ENCODE measurements at regions not wholly inside any gene's neighbourhood (a gene's known extent, or its start where the extent isn't known, plus 50 kb on each side); places are given as distances from the start of the nearest gene placed in this dataset.
"Not testable (repeated sequence)": the region's sequence is repeated elsewhere in the genome, so short reads cannot be mapped to it uniquely, and the experiment has no call there.

GRCh38 chr9:115414561-115414960, 296.6 kb upstream of the TNC start:
- H3K4me1 ChIP-seq (replicated peaks in 1 of 2): no peaks in the 10 kb centered on the region
- WGBS, 10 experiments: 93 to 100% (median 100%) methylated on average over 1 of the region's 1 CpG; no CpG with 5 or more reads in 3 of the 10 experiments
- no peak overlapping the region for H3K27ac ChIP-seq
- H3K4me3 ChIP-seq: no peak overlapping the region
- in situ Hi-C loops (cut with MboI; ENCODE audit: low pct_unique_long_range_greater_than_20kb in 2 of 9, low sequenced_read_pairs in 9 of 9, unreplicated experiment in 9 of 9): no loop called here
- ATAC-seq (replicated peaks in 6 of 8): no peak

GRCh38 chr9:115415450-115415849, 297.5 kb upstream of the TNC start:
- no peaks in the 10 kb centered on the region for H3K4me1 ChIP-seq (replicated peaks in 1 of 2)
- no peak overlapping the region for H3K4me3 ChIP-seq
- ATAC-seq (replicated peaks in 6 of 8): peak in 1 of 8 experiments; percentile 40
- no peak overlapping the region for H3K27ac ChIP-seq
- in situ Hi-C loops (cut with MboI; ENCODE audit: low pct_unique_long_range_greater_than_20kb in 2 of 9, low sequenced_read_pairs in 9 of 9, unreplicated experiment in 9 of 9): no loop called here
- WGBS, 10 experiments: 8 to 80% (median 69%) methylated on average over 1 to 3 of the region's 3 CpGs; no CpG with 5 or more reads in 4 of the 10 experiments

GRCh38 chr9:115416299-115416698, 298.3 kb upstream of the TNC start:
- WGBS, 10 experiments: 92% methylated on average over 2 of the region's 2 CpGs; no CpG with 5 or more reads in 9 of the 10 experiments
- Histone ChIP-seq H3K4me1 (replicated peaks in 1 of 2) (no peaks in the 10 kb centered on the region), H3K27ac (no peak overlapping the region), H3K4me3 (no peak overlapping the region)
- in situ Hi-C loops (cut with MboI; ENCODE audit: low pct_unique_long_range_greater_than_20kb in 2 of 9, low sequenced_read_pairs in 9 of 9, unreplicated experiment in 9 of 9): no loop called here
- no peak for ATAC-seq (replicated peaks in 6 of 8)

GRCh38 chr9:115418181-115418580, 300.2 kb upstream of the TNC start:
- WGBS, 10 experiments: 40% methylated on average over 1 of the region's 1 CpG; no CpG with 5 or more reads in 8 of the 10 experiments
- H3K4me3 ChIP-seq; H3K4me1 ChIP-seq (replicated peaks in 1 of 2); H3K27ac ChIP-seq; in situ Hi-C loops (cut with MboI; ENCODE audit: low pct_unique_long_range_greater_than_20kb in 2 of 9, low sequenced_read_pairs in 9 of 9, unreplicated experiment in 9 of 9); ATAC-seq (replicated peaks in 6 of 8): not testable (repeated sequence)

GRCh38 chr9:115422932-115423440, 305.0 kb upstream of the TNC start:
- whole genome bisulfite sequencing, 10 experiments: 62 to 100% (median 80%) methylated on average over 1 to 5 of the region's 6 CpGs; no CpG with 5 or more reads in 3 of the 10 experiments

GRCh38 chr9:115423646-115424045, 305.7 kb upstream of the TNC start:
- H3K4me3 ChIP-seq: no peak overlapping the region
- in situ Hi-C loops (cut with MboI; ENCODE audit: low pct_unique_long_range_greater_than_20kb in 2 of 9, low sequenced_read_pairs in 9 of 9, unreplicated experiment in 9 of 9): no loop called here
- no peaks in the 10 kb centered on the region for H3K4me1 ChIP-seq (replicated peaks in 1 of 2)
- no peak for ATAC-seq (replicated peaks in 6 of 8)
- no peak overlapping the region for H3K27ac ChIP-seq
- 50 to 97% (median 67%) methylated on average over 1 to 3 of the region's 3 CpGs; no CpG with 5 or more reads in 1 of the 10 experiments for WGBS, 10 experiments

More at GRCh38 chr9:115422932-115423440, 305.0 kb upstream of the TNC start:
- no peak overlapping the region for H3K4me3 ChIP-seq
- in situ Hi-C loops (cut with MboI; ENCODE audit: low pct_unique_long_range_greater_than_20kb in 2 of 9, low sequenced_read_pairs in 9 of 9, unreplicated experiment in 9 of 9): no loop called here
- no peaks in the 10 kb centered on the region for H3K4me1 ChIP-seq (replicated peaks in 1 of 2)
- no peak for ATAC-seq (replicated peaks in 6 of 8)
- no peak overlapping the region for H3K27ac ChIP-seq

GRCh38 chr9:115425601-115426000, 307.6 kb upstream of the TNC start:
- in situ Hi-C loops (cut with MboI; ENCODE audit: low pct_unique_long_range_greater_than_20kb in 2 of 9, low sequenced_read_pairs in 9 of 9, unreplicated experiment in 9 of 9): no loop called here
- Histone ChIP-seq H3K27ac (no peak overlapping the region), H3K4me1 (replicated peaks in 1 of 2) (no peaks in the 10 kb centered on the region), H3K4me3 (no peak overlapping the region)
- no peak for ATAC-seq (replicated peaks in 6 of 8)

GRCh38 chr9:115437418-115437817, 319.5 kb upstream of the TNC start:
- ATAC-seq (replicated peaks in 6 of 8): no peak
- H3K4me1 ChIP-seq (replicated peaks in 1 of 2): no peaks in the 10 kb centered on the region
- H3K4me3 ChIP-seq: no peak overlapping the region
- no peak overlapping the region for H3K27ac ChIP-seq
- 0 to 91% (median 86%) methylated on average over 1 to 2 of the region's 2 CpGs; no CpG with 5 or more reads in 1 of the 10 experiments for whole genome bisulfite sequencing, 10 experiments
- in situ Hi-C loops (cut with MboI; ENCODE audit: low pct_unique_long_range_greater_than_20kb in 2 of 9, low sequenced_read_pairs in 9 of 9, unreplicated experiment in 9 of 9): no loop called here

GRCh38 chr9:115439641-115440040, 321.7 kb upstream of the TNC start:
- peaks cover 0 to under 1% of the 10 kb centered on the region in 2 donors for H3K4me1 ChIP-seq (replicated peaks in 1 of 2)
- no peak for ATAC-seq (replicated peaks in 6 of 8)
- 49 to 86% (median 72%) methylated on average over 4 to 6 of the region's 6 CpGs; no CpG with 5 or more reads in 1 of the 10 experiments for WGBS, 10 experiments
- H3K4me3 ChIP-seq: no peak overlapping the region
- in situ Hi-C loops (cut with MboI; ENCODE audit: low pct_unique_long_range_greater_than_20kb in 2 of 9, low sequenced_read_pairs in 9 of 9, unreplicated experiment in 9 of 9): no loop called here
- no peak overlapping the region for H3K27ac ChIP-seq

- WGBS, 10 experiments: 22 to 100% (median 85%) methylated on average over 1 to 4 of the region's 4 CpGs; no CpG with 5 or more reads in 1 of the 10 experiments
- ATAC-seq (replicated peaks in 6 of 8): no peak
- no peak overlapping the region for H3K27ac ChIP-seq
- in situ Hi-C loops (cut with MboI; ENCODE audit: low pct_unique_long_range_greater_than_20kb in 2 of 9, low sequenced_read_pairs in 9 of 9, unreplicated experiment in 9 of 9): no loop called here
- H3K4me3 ChIP-seq: no peak overlapping the region
- peaks cover 0 to 14% of the 10 kb centered on the region in 2 donors for H3K4me1 ChIP-seq (replicated peaks in 1 of 2)
Observed at GRCh38 chr9:115442054-115442453, 324.1 kb upstream of the TNC start.

- Histone ChIP-seq H3K4me3 (no peak overlapping the region), H3K27ac (no peak overlapping the region), H3K4me1 (replicated peaks in 1 of 2) (peaks cover 0 to 14% of the 10 kb centered on the region in 2 donors)
- 80 to 100% (median 94%) methylated on average over 1 to 2 of the region's 2 CpGs; no CpG with 5 or more reads in 2 of the 10 experiments for WGBS, 10 experiments
- in situ Hi-C loops (cut with MboI; ENCODE audit: low pct_unique_long_range_greater_than_20kb in 2 of 9, low sequenced_read_pairs in 9 of 9, unreplicated experiment in 9 of 9): no loop called here
- no peak for ATAC-seq (replicated peaks in 6 of 8)
Observed at GRCh38 chr9:115443890-115444289, 325.9 kb upstream of the TNC start.

- peaks cover 0 to 14% of the 10 kb centered on the region in 2 donors for H3K4me1 ChIP-seq (replicated peaks in 1 of 2)
- no peak overlapping the region for H3K27ac ChIP-seq
- WGBS, 10 experiments: 13 to 63% (median 37%) methylated on average over 1 to 3 of the region's 3 CpGs
- ATAC-seq (replicated peaks in 6 of 8): peak in 5 of 8 experiments; percentile 55 to 86 (median 62)
- no peak overlapping the region for H3K4me3 ChIP-seq
- in situ Hi-C loops (cut with MboI; ENCODE audit: low pct_unique_long_range_greater_than_20kb in 2 of 9, low sequenced_read_pairs in 9 of 9, unreplicated experiment in 9 of 9): no loop called here
Observed at GRCh38 chr9:115444959-115445358, 327.0 kb upstream of the TNC start.

- peaks cover 0 to 14% of the 10 kb centered on the region in 2 donors for H3K4me1 ChIP-seq (replicated peaks in 1 of 2)
- no peak for ATAC-seq (replicated peaks in 6 of 8)
- no peak overlapping the region for H3K4me3 ChIP-seq
- in situ Hi-C loops (cut with MboI; ENCODE audit: low pct_unique_long_range_greater_than_20kb in 2 of 9, low sequenced_read_pairs in 9 of 9, unreplicated experiment in 9 of 9): no loop called here
- no peak overlapping the region for H3K27ac ChIP-seq
- WGBS, 10 experiments: 0 to 88% (median 59%) methylated on average over 1 to 3 of the region's 3 CpGs
Observed at GRCh38 chr9:115445655-115446054, 327.7 kb upstream of the TNC start.

GRCh38 chr9:115456515-115456914, 338.6 kb upstream of the TNC start:
- Histone ChIP-seq H3K27ac (no peak overlapping the region), H3K4me3 (no peak overlapping the region), H3K4me1 (replicated peaks in 1 of 2) (no peaks in the 10 kb centered on the region)
- in situ Hi-C loops (cut with MboI; ENCODE audit: low pct_unique_long_range_greater_than_20kb in 2 of 9, low sequenced_read_pairs in 9 of 9, unreplicated experiment in 9 of 9): no loop called here
- ATAC-seq (replicated peaks in 6 of 8): no peak

All from motor neuron (in vitro differentiated cells).